ENCODE measurements at regions not wholly inside any gene's neighbourhood (a gene's known extent, or its start where the extent isn't known, plus 50 kb on each side); places are given as distances from the start of the nearest gene placed in this dataset.
"Not testable (repeated sequence)": the region's sequence is repeated elsewhere in the genome, so short reads cannot be mapped to it uniquely, and the experiment has no call there.

GRCh38 chr10:2223548-2224320 lies 486.4 kb upstream of the ADARB2 start:
- in situ Hi-C loops (cut with MboI; ENCODE audit: low sequenced_read_pairs), result no loop called here

- in situ Hi-C loops (cut with MboI; ENCODE audit: low sequenced_read_pairs), result no loop called here
Measured at GRCh38 chr10:2222631-2223030, 485.3 kb upstream of the ADARB2 start.

GRCh38 chr10:2214805-2215204 lies 477.5 kb upstream of the ADARB2 start:
- in situ Hi-C loops (cut with MboI; ENCODE audit: low sequenced_read_pairs), result no loop called here

- in situ Hi-C loops (cut with MboI; ENCODE audit: low sequenced_read_pairs), result no loop called here
Measured at GRCh38 chr10:2214092-2214491, 476.8 kb upstream of the ADARB2 start.

- in situ Hi-C loops (cut with MboI; ENCODE audit: low sequenced_read_pairs), result no loop called here
Measured at GRCh38 chr10:2212244-2212834, 475.0 kb upstream of the ADARB2 start.

- in situ Hi-C loops (cut with MboI; ENCODE audit: low sequenced_read_pairs), result no loop called here
Measured at GRCh38 chr10:2210088-2210487, 472.8 kb upstream of the ADARB2 start.

GRCh38 chr10:2208106-2208505 lies 470.8 kb upstream of the ADARB2 start:
- in situ Hi-C loops (cut with MboI; ENCODE audit: low sequenced_read_pairs), result no loop called here

GRCh38 chr10:2207246-2207922 lies 470.1 kb upstream of the ADARB2 start:
- in situ Hi-C loops (cut with MboI; ENCODE audit: low sequenced_read_pairs), result no loop called here

- in situ Hi-C loops (cut with MboI; ENCODE audit: low sequenced_read_pairs), result no loop called here
Measured at GRCh38 chr10:2205406-2205805, 468.1 kb upstream of the ADARB2 start.

- in situ Hi-C loops (cut with MboI; ENCODE audit: low sequenced_read_pairs), result no loop called here
Measured at GRCh38 chr10:2202401-2202800, 465.1 kb upstream of the ADARB2 start.

GRCh38 chr10:2201534-2202099 lies 464.3 kb upstream of the ADARB2 start:
- in situ Hi-C loops (cut with MboI; ENCODE audit: low sequenced_read_pairs), result no loop called here

- in situ Hi-C loops (cut with MboI; ENCODE audit: low sequenced_read_pairs), result no loop called here
Measured at GRCh38 chr10:2197663-2198062, 460.3 kb upstream of the ADARB2 start.

- in situ Hi-C loops (cut with MboI; ENCODE audit: low sequenced_read_pairs), result no loop called here
Measured at GRCh38 chr10:2196272-2196671, 458.9 kb upstream of the ADARB2 start.

GRCh38 chr10:2189356-2189755 lies 452.0 kb upstream of the ADARB2 start:
- in situ Hi-C loops (cut with MboI; ENCODE audit: low sequenced_read_pairs), result not testable (repeated sequence)

- in situ Hi-C loops (cut with MboI; ENCODE audit: low sequenced_read_pairs), result no loop called here
Measured at GRCh38 chr10:2188371-2188770, 451.0 kb upstream of the ADARB2 start.

- in situ Hi-C loops (cut with MboI; ENCODE audit: low sequenced_read_pairs), result no loop called here
Measured at GRCh38 chr10:2173327-2173726, 436.0 kb upstream of the ADARB2 start.

GRCh38 chr10:2165771-2166460 lies 428.6 kb upstream of the ADARB2 start:
- in situ Hi-C loops (cut with MboI; ENCODE audit: low sequenced_read_pairs), result no loop called here

GRCh38 chr10:2150288-2150687 lies 413.0 kb upstream of the ADARB2 start:
- in situ Hi-C loops (cut with MboI; ENCODE audit: low sequenced_read_pairs), result no loop called here

GRCh38 chr10:2145926-2146478 lies 408.7 kb upstream of the ADARB2 start:
- in situ Hi-C loops (cut with MboI; ENCODE audit: low sequenced_read_pairs), result no loop called here

GRCh38 chr10:2145491-2145890 lies 408.2 kb upstream of the ADARB2 start:
- in situ Hi-C loops (cut with MboI; ENCODE audit: low sequenced_read_pairs), result no loop called here

GRCh38 chr10:2144584-2144983 lies 407.3 kb upstream of the ADARB2 start:
- in situ Hi-C loops (cut with MboI; ENCODE audit: low sequenced_read_pairs), result no loop called here
